ENCODE measurements at regions not wholly inside any gene's neighbourhood (a gene's known extent, or its start where the extent isn't known, plus 50 kb on each side); places are given as distances from the start of the nearest gene placed in this dataset.
"Not testable (repeated sequence)": the region's sequence is repeated elsewhere in the genome, so short reads cannot be mapped to it uniquely, and the experiment has no call there.

GRCh38 chr7:68031180-68031943 lies 1034.7 kb downstream of the TYW1 start:
- DNase-seq = no peak

- no peak for DNase-seq
Measured at GRCh38 chr7:68038621-68039314, 1042.1 kb downstream of the TYW1 start.

- DNase-seq = no peak
Measured at GRCh38 chr7:68041554-68041953, 1044.9 kb downstream of the TYW1 start.

- no peak for DNase-seq
Measured at GRCh38 chr7:68043546-68043945, 1046.9 kb downstream of the TYW1 start.

DNA sequence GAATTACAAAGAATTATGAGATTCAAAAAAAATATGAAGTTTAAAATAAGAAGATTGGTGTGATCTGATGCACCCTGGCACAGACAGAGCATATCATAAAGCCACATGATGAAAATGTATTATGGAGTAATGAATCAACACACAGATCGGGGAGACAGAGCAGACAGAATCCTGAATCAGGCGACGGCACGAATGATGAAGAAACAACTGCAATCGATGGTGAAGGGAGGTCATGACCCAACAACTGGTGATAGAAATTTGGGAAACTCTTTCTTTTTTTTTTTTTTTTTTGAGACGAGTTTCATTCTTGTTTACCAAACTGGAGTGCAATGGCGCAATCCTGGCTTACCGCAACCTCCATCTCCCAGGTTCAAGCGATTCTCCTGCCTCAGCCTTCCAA lies 1054.0 kb downstream of the TYW1 start:
- DNase-seq = no peak

DNA sequence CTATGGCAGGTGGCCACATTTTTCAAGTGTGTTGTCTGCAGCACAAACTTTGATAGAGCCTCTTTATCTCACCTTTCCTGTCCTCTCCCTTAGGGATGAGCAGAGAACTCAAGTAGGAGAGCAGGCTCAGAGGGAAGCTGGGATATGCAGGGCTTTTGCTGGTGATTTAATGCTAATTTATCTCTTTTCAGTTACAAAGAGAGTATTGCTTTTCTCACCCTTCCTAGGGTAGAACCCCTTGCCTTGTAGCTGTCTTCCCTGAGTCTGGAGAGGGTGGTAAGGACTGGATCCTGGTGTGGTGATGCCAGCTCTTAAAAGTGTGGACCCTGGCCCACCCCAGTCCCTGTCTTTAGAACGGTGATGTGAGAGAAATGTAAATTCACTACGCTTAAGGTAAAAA lies 1061.4 kb downstream of the TYW1 start:
- DNase-seq = no peak

DNA sequence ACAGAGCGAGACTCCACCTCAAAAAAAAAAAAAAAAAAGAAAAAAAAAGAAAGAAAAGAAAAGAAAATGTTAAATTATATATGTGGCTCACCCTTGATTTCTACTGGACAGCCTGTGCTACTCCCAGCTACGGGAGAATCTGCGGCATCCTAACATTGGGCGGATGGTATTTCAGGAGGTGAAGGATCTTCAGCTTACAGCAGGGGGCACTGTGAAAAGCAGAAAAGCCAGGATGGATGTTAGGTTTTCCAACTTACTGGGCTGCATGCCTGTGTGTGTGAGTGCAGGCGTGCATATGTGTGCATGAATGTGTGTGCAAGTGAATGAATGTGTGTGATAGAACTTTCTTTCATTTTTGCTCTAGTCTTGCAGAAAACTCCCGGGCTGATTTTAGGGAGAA lies 1066.5 kb downstream of the TYW1 start:
- DNase-seq = no peak

- no peak for DNase-seq
Measured at GRCh38 chr7:68065581-68065980, 1068.9 kb downstream of the TYW1 start.

DNA sequence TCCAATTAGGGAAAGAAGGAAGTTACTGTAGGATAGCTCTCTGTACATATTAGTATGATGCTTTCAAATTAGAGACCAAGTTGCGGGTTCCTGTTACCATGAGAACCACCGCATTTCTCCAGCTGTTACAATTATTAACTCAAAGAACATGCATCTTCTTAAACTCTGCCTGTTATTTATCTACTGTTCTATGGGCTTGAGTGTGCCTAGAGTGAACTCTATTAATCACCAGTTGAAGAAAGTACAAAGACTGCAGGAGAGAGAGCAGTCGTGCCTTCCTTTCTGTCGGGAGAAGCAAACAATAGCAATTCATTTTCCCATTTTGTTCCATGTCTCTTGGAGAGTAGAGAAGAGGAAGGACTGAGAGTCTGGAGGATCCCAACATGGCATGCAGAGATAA lies 1071.2 kb downstream of the TYW1 start:
- no peak for DNase-seq

DNA sequence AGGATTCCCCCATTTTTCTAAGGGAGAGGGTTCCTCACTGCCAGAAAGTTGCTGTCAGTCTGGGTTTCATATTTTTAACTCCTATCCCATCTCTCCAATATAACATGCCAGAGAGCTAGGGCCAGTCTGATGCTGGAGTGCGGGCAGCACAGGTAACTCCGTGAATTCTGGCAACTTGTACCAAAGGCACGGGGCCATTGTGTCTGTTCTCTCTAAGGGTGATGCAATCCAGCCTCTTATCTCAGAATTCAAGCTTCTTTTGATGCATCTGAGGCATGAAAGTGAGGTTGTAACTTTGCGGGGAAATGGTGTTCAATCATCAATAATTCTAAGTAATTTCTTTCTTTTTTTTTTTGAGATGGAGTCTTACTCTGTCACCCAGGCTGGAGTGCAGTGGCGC lies 1074.4 kb downstream of the TYW1 start:
- DNase-seq = no peak

DNA sequence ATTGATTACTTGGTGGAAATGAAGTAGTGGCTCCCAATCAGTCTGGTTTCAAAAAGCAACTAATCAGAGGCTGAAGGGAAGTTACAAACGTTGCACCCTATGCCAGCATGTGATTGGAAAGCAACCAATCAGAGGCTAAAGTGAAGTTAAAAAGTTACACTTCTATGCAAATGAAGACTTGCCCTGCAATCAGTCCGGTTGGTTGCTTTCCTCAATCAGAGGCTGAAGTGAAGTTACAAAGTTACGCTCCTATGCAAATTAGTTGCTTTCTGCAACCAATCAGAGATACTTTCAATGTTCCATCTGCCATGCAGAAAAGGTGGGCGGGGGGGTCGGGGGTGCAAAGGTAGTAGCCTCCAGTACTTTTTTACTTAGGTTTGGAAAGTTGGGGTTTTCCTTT lies 1077.1 kb downstream of the TYW1 start:
- no peak for DNase-seq

- no peak for DNase-seq
Measured at GRCh38 chr7:68074242-68074641, 1077.6 kb downstream of the TYW1 start.

GRCh38 chr7:68078157-68078710 lies 1081.6 kb downstream of the TYW1 start:
- no peak for DNase-seq

- DNase-seq = not testable (repeated sequence)
Measured at GRCh38 chr7:68082066-68082960, 1085.7 kb downstream of the TYW1 start.

DNA sequence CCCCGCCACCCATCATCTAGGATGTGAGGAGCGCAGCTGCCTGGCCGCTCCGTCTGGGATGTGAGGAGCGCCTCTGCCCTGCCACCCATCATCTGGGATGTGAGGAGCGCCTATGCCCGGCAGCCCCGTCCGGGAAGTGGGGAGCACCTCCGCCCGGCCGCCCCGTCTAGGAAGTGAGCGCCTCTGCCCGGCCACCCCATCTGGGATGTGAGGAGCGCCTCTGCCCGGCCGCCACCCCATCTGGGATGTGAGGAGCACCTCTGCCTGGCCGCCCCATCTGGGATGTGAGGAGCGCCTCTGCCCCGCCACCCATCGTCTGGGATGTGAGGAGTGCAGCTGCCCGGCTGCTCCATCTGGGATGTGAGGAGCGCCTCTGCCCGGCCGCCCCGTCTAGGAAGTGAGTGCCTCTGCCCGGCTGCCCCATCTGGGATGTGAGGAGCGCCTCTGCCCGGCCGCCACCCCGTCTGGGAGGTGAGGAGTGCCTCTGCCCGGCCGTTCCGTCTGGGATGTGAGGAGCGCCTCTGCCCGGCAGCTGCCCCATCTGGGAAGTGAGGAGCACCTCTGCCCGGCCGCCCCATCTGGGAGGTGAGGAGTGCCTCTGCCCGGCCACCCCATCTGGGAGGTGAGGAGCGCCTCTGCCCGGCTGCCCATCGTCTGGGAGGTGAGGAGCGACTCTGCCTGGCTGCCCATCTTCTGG lies 1086.5 kb downstream of the TYW1 start:
- DNase-seq = not testable (repeated sequence)

GRCh38 chr7:68087401-68087800 lies 1090.8 kb downstream of the TYW1 start:
- DNase-seq = no peak

- no peak for DNase-seq
Measured at GRCh38 chr7:68088879-68089278, 1092.2 kb downstream of the TYW1 start.

- DNase-seq = not testable (repeated sequence)
Measured at GRCh38 chr7:68090256-68090655, 1093.6 kb downstream of the TYW1 start.

- DNase-seq = no peak
Measured at GRCh38 chr7:68103319-68103718, 1106.7 kb downstream of the TYW1 start.

DNA sequence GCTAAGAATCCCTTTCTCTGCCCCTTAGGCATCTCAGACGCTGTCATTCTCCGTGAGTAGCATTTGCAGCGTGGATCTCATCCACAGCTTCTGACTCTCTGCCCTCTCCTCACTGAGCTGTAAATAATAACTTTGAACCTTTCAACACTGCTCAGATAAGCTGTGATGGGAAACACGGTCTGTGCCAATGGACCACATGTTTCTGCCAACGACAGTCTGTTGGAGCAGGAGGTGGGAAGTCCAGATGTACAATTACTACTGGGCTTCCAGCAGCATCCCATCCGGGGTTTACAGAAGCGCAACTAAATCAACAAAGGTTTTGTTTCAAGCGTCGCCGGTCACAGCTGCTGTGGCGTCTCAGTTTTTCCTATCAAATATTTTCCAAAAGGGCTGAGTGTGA lies 1110.6 kb downstream of the TYW1 start:
- no peak for DNase-seq

DNA sequence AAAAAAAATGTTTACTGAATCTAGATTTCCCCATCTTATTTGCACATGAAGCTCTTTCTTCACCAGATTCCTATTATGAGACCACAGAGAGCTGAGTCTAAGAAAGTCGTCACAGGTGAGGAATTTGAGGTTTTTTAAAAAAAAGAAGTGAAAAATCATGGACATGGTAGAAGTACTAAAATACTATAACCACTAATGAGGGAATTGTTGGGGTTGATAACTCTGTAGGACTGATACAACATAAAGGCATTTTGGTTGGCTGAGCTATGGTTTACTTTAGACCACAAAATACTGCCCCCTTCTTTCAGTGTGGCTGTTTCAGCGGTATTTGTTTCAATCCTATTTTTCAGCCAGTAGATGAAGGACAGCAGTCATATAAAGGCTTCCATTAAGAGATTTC lies 1111.3 kb downstream of the TYW1 start:
- no peak for DNase-seq

DNA sequence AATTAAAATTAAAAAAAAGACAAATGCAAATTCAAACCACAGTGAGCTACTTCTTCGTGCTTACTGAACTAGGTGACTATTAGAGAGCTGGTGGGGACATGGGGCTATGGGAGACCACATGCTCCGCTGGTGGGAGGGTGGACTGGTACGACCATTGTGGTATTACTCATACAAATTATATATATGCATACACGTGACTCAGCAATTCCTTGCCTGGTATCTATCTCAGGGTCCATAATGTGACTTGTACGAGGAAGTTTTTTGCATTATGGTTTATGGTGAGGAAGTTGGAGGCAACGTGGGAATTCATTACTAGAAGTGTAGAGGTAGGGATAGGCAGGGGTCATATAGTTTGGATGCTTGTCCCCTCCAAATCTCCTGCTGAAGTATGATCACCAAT lies 1112.7 kb downstream of the TYW1 start:
- no peak for DNase-seq

DNA sequence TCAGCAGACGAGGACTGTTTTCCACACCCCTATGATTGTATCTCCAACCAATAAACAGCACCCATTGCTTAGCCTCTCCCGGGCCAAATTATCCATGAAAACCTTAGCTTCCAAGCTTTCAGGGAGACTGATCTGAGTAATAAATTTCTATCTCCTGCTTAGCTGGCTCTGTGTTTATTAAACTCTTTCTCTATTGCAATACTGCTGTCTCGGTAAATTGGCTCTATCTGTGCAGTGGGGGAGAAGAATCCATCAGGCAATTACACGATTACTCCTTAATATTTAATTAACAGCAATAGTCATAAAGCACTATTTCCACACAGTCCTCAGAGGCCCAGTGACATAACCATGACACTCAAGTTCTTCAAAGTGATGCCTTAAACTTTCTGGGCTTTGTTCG lies 1122.8 kb downstream of the TYW1 start:
- no peak for DNase-seq
